ENCODE measurements at regions not wholly inside any gene's neighbourhood (a gene's known extent, or its start where the extent isn't known, plus 50 kb on each side); places are given as distances from the start of the nearest gene placed in this dataset.

- TF ChIP-seq, protein P1, sequence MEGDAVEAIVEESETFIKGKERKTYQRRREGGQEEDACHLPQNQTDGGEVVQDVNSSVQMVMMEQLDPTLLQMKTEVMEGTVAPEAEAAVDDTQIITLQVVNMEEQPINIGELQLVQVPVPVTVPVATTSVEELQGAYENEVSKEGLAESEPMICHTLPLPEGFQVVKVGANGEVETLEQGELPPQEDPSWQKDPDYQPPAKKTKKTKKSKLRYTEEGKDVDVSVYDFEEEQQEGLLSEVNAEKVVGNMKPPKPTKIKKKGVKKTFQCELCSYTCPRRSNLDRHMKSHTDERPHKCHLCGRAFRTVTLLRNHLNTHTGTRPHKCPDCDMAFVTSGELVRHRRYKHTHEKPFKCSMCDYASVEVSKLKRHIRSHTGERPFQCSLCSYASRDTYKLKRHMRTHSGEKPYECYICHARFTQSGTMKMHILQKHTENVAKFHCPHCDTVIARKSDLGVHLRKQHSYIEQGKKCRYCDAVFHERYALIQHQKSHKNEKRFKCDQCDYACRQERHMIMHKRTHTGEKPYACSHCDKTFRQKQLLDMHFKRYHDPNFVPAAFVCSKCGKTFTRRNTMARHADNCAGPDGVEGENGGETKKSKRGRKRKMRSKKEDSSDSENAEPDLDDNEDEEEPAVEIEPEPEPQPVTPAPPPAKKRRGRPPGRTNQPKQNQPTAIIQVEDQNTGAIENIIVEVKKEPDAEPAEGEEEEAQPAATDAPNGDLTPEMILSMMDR (IDR thresholded peaks at IDR 0.05; ENCODE audit: poor library complexity): no peak
- no peak for TF ChIP-seq EZH2 (IDR thresholded peaks at IDR 0.05; ENCODE audit: borderline replicate concordance)
- no peak for TF ChIP-seq EZH2phosphoT487 (IDR thresholded peaks at IDR 0.05; ENCODE audit: low read depth, severe bottlenecking, unreplicated experiment)
Measured at GRCh38 chr5:112063191-112063590, 306.2 kb upstream of the NREP start.
